HEK293 (cell line): ENCODE measurements at regions not wholly inside any gene's neighbourhood (a gene's known extent, or its start where the extent isn't known, plus 50 kb on each side); places are given as distances from the start of the nearest gene placed in this dataset.

Experiments used
- BCL11A ChIP-seq: fragments of 450-650 bp; formaldehyde crosslinking; IDR thresholded peaks from 2 replicates; pipeline ENCODE4 v1.5.1; 2016; ENCODE audit warnings: low read depth, missing biosample characterization, missing genetic modification characterization
- MYNN ChIP-seq: fragments of 450-650 bp; formaldehyde crosslinking; IDR thresholded peaks from 2 replicates; pipeline ENCODE4 v1.5.1; 2016; ENCODE audit warnings: missing biosample characterization, missing genetic modification characterization, borderline replicate concordance
- SETDB1 ChIP-seq: IDR thresholded peaks from one replicate; pipeline ENCODE4 v1.6.1; 2017; ENCODE audit warnings: mild to moderate bottlenecking, low read length, moderate library complexity, mixed read lengths; ENCODE audit not compliant: insufficient read length
- ZNF274 ChIP-seq, 2 experiments: fragments of 200-500 bp in 1 of 2; fragments of 450-650 bp in 1 of 2; sonication (Bioruptor generic) in 1 of 2; formaldehyde crosslinking in 1 of 2; IDR thresholded peaks; 2 replicates each; pipeline versions ENCODE4 v1.5.1 to v1.6.1; 2014 to 2016; ENCODE audit warnings: borderline replicate concordance in 1 of 2, inconsistent platforms in 1 of 2, low read length in 1 of 2, missing biosample characterization in 1 of 2, missing genetic modification characterization in 1 of 2
- ZNF626 ChIP-seq: fragments of 450-650 bp; sonication (Bioruptor Pico); formaldehyde crosslinking; IDR thresholded peaks from 2 replicates; pipeline ENCODE4 v1.5.1; 2018; ENCODE audit warnings: missing biosample characterization, missing genetic modification characterization, inconsistent platforms
- ZNF792 ChIP-seq: fragments of 450-650 bp; formaldehyde crosslinking; IDR thresholded peaks from 2 replicates; pipeline ENCODE4 v1.5.1; 2016; ENCODE audit warnings: missing biosample characterization, missing genetic modification characterization
- TF ChIP-seq, protein P1 (sequence below): fragments of 450-650 bp; formaldehyde crosslinking; IDR thresholded peaks from 2 replicates; pipeline ENCODE4 v1.5.1; 2016; ENCODE audit warnings: missing biosample characterization, missing genetic modification characterization
- TF ChIP-seq, protein P2 (sequence below): fragments of 450-650 bp; formaldehyde crosslinking; IDR thresholded peaks from 2 replicates; pipeline ENCODE4 v1.5.1; 2016; ENCODE audit warnings: missing biosample characterization, missing genetic modification characterization
- TF ChIP-seq, protein P3 (sequence below): fragments of 450-650 bp; formaldehyde crosslinking; IDR thresholded peaks from 2 replicates; pipeline ENCODE4 v1.5.1; 2016; ENCODE audit warnings: missing biosample characterization, missing genetic modification characterization, borderline replicate concordance

DNA sequence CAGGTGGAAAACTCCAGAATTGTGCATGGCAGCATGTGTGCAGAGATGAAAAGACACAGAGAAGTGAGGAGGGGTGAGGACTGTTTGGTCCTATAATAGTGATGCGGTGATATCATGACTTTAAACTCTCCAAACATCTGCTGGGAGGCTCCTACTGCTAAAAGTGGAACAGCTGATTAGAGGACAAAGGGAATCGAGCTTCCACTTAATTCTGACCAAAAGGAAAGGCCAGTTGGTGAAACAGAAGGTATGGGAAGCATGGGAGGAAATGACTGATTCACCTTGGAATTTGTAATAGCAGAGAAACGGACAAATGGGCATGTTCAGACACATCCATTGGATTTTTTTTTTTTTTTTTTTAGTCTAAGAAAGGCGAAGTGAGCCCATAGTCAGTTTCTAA is 67.5 kb upstream of the MAMDC2 start:
- TF ChIP-seq, protein P1, sequence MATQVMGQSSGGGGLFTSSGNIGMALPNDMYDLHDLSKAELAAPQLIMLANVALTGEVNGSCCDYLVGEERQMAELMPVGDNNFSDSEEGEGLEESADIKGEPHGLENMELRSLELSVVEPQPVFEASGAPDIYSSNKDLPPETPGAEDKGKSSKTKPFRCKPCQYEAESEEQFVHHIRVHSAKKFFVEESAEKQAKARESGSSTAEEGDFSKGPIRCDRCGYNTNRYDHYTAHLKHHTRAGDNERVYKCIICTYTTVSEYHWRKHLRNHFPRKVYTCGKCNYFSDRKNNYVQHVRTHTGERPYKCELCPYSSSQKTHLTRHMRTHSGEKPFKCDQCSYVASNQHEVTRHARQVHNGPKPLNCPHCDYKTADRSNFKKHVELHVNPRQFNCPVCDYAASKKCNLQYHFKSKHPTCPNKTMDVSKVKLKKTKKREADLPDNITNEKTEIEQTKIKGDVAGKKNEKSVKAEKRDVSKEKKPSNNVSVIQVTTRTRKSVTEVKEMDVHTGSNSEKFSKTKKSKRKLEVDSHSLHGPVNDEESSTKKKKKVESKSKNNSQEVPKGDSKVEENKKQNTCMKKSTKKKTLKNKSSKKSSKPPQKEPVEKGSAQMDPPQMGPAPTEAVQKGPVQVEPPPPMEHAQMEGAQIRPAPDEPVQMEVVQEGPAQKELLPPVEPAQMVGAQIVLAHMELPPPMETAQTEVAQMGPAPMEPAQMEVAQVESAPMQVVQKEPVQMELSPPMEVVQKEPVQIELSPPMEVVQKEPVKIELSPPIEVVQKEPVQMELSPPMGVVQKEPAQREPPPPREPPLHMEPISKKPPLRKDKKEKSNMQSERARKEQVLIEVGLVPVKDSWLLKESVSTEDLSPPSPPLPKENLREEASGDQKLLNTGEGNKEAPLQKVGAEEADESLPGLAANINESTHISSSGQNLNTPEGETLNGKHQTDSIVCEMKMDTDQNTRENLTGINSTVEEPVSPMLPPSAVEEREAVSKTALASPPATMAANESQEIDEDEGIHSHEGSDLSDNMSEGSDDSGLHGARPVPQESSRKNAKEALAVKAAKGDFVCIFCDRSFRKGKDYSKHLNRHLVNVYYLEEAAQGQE (tag by site-specific recombination): no peak
- TF ChIP-seq, protein P2, sequence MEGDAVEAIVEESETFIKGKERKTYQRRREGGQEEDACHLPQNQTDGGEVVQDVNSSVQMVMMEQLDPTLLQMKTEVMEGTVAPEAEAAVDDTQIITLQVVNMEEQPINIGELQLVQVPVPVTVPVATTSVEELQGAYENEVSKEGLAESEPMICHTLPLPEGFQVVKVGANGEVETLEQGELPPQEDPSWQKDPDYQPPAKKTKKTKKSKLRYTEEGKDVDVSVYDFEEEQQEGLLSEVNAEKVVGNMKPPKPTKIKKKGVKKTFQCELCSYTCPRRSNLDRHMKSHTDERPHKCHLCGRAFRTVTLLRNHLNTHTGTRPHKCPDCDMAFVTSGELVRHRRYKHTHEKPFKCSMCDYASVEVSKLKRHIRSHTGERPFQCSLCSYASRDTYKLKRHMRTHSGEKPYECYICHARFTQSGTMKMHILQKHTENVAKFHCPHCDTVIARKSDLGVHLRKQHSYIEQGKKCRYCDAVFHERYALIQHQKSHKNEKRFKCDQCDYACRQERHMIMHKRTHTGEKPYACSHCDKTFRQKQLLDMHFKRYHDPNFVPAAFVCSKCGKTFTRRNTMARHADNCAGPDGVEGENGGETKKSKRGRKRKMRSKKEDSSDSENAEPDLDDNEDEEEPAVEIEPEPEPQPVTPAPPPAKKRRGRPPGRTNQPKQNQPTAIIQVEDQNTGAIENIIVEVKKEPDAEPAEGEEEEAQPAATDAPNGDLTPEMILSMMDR: no peak
- TF ChIP-seq BCL11A (tag by site-specific recombination) (no peak), ZNF626 (tag by site-specific recombination) (no peak), ZNF792 (tag by site-specific recombination) (no peak), ZNF274 (IDR thresholded peaks at IDR 0.05; ENCODE audit: low read length) (no peak), ZNF274 (tag by site-specific recombination; IDR thresholded peaks at IDR 0.05; ENCODE audit: borderline replicate concordance) (no peak), MYNN (tag by site-specific recombination) (no peak), SETDB1 (no peak)
- TF ChIP-seq, protein P3, sequence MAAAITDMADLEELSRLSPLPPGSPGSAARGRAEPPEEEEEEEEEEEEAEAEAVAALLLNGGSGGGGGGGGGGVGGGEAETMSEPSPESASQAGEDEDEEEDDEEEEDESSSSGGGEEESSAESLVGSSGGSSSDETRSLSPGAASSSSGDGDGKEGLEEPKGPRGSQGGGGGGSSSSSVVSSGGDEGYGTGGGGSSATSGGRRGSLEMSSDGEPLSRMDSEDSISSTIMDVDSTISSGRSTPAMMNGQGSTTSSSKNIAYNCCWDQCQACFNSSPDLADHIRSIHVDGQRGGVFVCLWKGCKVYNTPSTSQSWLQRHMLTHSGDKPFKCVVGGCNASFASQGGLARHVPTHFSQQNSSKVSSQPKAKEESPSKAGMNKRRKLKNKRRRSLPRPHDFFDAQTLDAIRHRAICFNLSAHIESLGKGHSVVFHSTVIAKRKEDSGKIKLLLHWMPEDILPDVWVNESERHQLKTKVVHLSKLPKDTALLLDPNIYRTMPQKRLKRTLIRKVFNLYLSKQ (tag by site-specific recombination): no peak
